HCT116 (cell line): ENCODE measurements at regions not wholly inside any gene's neighbourhood (a gene's known extent, or its start where the extent isn't known, plus 50 kb on each side); places are given as distances from the start of the nearest gene placed in this dataset.

ENCODE experiments used
- ATAC-seq: fragments of 200-7000 bp; cut with Tn5 transposase; 2 replicates; pipeline ENCODE4 v1.9.1; 2020; ENCODE audit warnings: mild to moderate bottlenecking, moderate library complexity
- BruUV-seq: library from RNA; stranded (reverse); fragments of 400-500 nt; replicated peaks from 2 replicates; lab custom pipeline; 2021; lab: Mats Ljungman, UMichigan
- CTCF ChIA-PET: fragments of 300-600 bp; sonication (Branson Sonifier 250); formaldehyde crosslinking; loops from one replicate; lab custom pipeline; 2021; ENCODE audit warnings: antibody characterized with exemption; lab: Charles Lee
- POLR2A ChIA-PET: fragments of 300-600, 350-600 bp; sonication (Branson Sonifier 250); formaldehyde crosslinking; loops from one replicate; lab custom pipeline; 2021; ENCODE audit warnings: antibody characterized with exemption; lab: Charles Lee
- RAD21 ChIA-PET, 2 experiments: fragments of 300-600 bp; sonication (Branson Sonifier 250); formaldehyde crosslinking; loops; one replicate each; lab custom pipeline; 2023; ENCODE audit warnings: low total read pairs in 2 of 2; ENCODE audit not compliant: uncharacterized antibody in 2 of 2, unreplicated experiment in 2 of 2, low non-redundant PET in 1 of 2; lab: Charles Lee
- DNase-seq: peaks from one replicate; pipeline ENCODE4 v3.0.0-alpha.2; 2010; ENCODE audit warnings: low read depth, low spot score
- H2AFZ ChIP-seq: fragments of 200-600 bp; shearing (Covaris generic), sonication (generic); 2 replicates; pipeline ENCODE4 v1.6.1; 2017; ENCODE audit warnings: low read depth, mixed run types, mixed read lengths, antibody characterized with exemption, low read length; ENCODE audit not compliant: poor library complexity, severe bottlenecking
- H3K27ac ChIP-seq: 2 replicates; pipeline ENCODE4 v1.5.1; 2012; ENCODE audit warnings: low read depth, low read length
- H3K27me3 ChIP-seq: fragments of 200-600 bp; sonication (generic); 2 replicates; pipeline ENCODE4 v1.6.1; 2016; ENCODE audit warnings: mixed run types, low read length, mixed read lengths; ENCODE audit not compliant: insufficient read depth
- H3K36me3 ChIP-seq, 2 experiments: fragments of 200-500 bp in 1 of 2; fragments of 200-600 bp in 1 of 2; sonication (Bioruptor generic) in 1 of 2; sonication (generic) in 1 of 2; 2 replicates each; pipeline versions ENCODE4 v1.5.1 to v1.6.1; 2014 to 2016; ENCODE audit warnings: low read length in 2 of 2, inconsistent platforms in 1 of 2, mixed read lengths in 1 of 2, mixed run types in 1 of 2; ENCODE audit not compliant: insufficient read depth in 2 of 2, control insufficient read depth in 1 of 2
- H3K4me1 ChIP-seq, 2 experiments: fragments of 200-600 bp in 1 of 2; sonication (generic) in 1 of 2; 2 replicates each; pipeline versions ENCODE4 v1.5.1 to v1.6.1; 2012 to 2017; ENCODE audit warnings: low read length in 2 of 2, inconsistent platforms in 1 of 2, mild to moderate bottlenecking in 1 of 2, mixed read lengths in 1 of 2, mixed run types in 1 of 2, moderate library complexity in 1 of 2; ENCODE audit not compliant: insufficient read depth in 2 of 2, control insufficient read depth in 1 of 2
- H3K4me2 ChIP-seq: fragments of 200-600 bp; sonication (generic); 2 replicates; pipeline ENCODE4 v1.6.1; 2017; ENCODE audit warnings: mixed run types, low read length, mixed read lengths
- H3K4me3 ChIP-seq, 2 experiments: fragments of 200-600 bp in 1 of 2; sonication (generic) in 1 of 2; replicated peaks in 1 of 2; 2 replicates each; pipeline ENCODE4 v1.5.1; 2011 to 2016; ENCODE audit warnings: low read length in 2 of 2, control low read depth in 1 of 2, low read depth in 1 of 2, mild to moderate bottlenecking in 1 of 2, mixed read lengths in 1 of 2, mixed run types in 1 of 2
- H3K79me2 ChIP-seq: fragments of 200-600 bp; sonication (generic); 2 replicates; pipeline ENCODE4 v1.6.1; 2017; ENCODE audit warnings: mild to moderate bottlenecking, mixed run types, low read length, moderate library complexity, mixed read lengths; ENCODE audit not compliant: insufficient read depth
- H3K9ac ChIP-seq: fragments of 200-600 bp; sonication (generic); 2 replicates; pipeline ENCODE4 v1.6.1; 2016; ENCODE audit warnings: low read length, mixed read lengths
- H3K9me2 ChIP-seq: fragments of 200-600 bp; sonication (generic), shearing (Covaris generic); 2 replicates; pipeline ENCODE4 v1.6.1; 2017; ENCODE audit warnings: mixed run types, mild to moderate bottlenecking, moderate library complexity; ENCODE audit not compliant: insufficient read depth
- H3K9me3 ChIP-seq, 2 experiments: fragments of 200-500 bp in 1 of 2; fragments of 200-600 bp in 1 of 2; sonication (Bioruptor generic) in 1 of 2; sonication (generic) in 1 of 2; 2 replicates each; pipeline ENCODE4 v1.6.1; 2014 to 2017; ENCODE audit warnings: low read length in 2 of 2, mixed read lengths in 2 of 2, inconsistent platforms in 1 of 2, low read depth in 1 of 2, mild to moderate bottlenecking in 1 of 2, mixed run types in 1 of 2, moderate library complexity in 1 of 2; ENCODE audit not compliant: control insufficient read depth in 1 of 2, insufficient read depth in 1 of 2
- H4K20me1 ChIP-seq: fragments of 200-600 bp; sonication (generic), shearing (Covaris generic); 2 replicates; pipeline ENCODE4 v1.6.1; 2017; ENCODE audit warnings: mixed run types, mild to moderate bottlenecking, moderate library complexity; ENCODE audit not compliant: insufficient read depth
- ATF3 ChIP-seq: IDR thresholded peaks from 2 replicates; pipeline ENCODE4 v1.6.1; 2012
- CBX3 ChIP-seq: IDR thresholded peaks from 2 replicates; pipeline ENCODE4 v1.6.1; 2012; ENCODE audit warnings: low read depth
- CTCF ChIP-seq, 3 experiments: fragments of 200-600 bp in 1 of 3; sonication (generic) in 1 of 3; IDR thresholded peaks in 2 of 3; conservative IDR thresholded peaks in 1 of 3; 2 replicates each; pipeline ENCODE4 v1.5.1; 2012 to 2017; ENCODE audit warnings: low read depth in 2 of 3, low read length in 2 of 3, antibody characterized with exemption in 1 of 3, borderline replicate concordance in 1 of 3, control low read depth in 1 of 3, mild to moderate bottlenecking in 1 of 3, mixed read lengths in 1 of 3, mixed run types in 1 of 3, moderate library complexity in 1 of 3; ENCODE audit not compliant: insufficient read depth in 1 of 3
- EGR1 ChIP-seq: IDR thresholded peaks from 2 replicates; pipeline ENCODE4 v1.6.1; 2012; ENCODE audit warnings: low read depth
- EZH2 ChIP-seq: fragments of 200-600 bp; sonication (generic); IDR thresholded peaks from 2 replicates; pipeline ENCODE4 v1.6.1; 2017; ENCODE audit warnings: antibody characterized with exemption, mixed run types
- EZH2phosphoT487 ChIP-seq: fragments of 200-600 bp; IDR thresholded peaks from 2 replicates; pipeline ENCODE4 v1.6.1; 2018; ENCODE audit warnings: antibody characterized with exemption, borderline replicate concordance
- FOSL1 ChIP-seq: IDR thresholded peaks from 2 replicates; pipeline ENCODE4 v1.6.1; 2012; ENCODE audit warnings: low read depth
- MAX ChIP-seq: IDR thresholded peaks from 2 replicates; pipeline ENCODE4 v1.6.1; 2012
- POLR2A ChIP-seq: IDR thresholded peaks from 2 replicates; pipeline ENCODE4 v1.7.0; 2011; ENCODE audit warnings: borderline replicate concordance; ENCODE audit not compliant: insufficient read depth, insufficient read length; ENCODE audit errors: extremely low read depth
- POLR2AphosphoS5 ChIP-seq: IDR thresholded peaks from 2 replicates; pipeline ENCODE4 v1.6.1; 2011; ENCODE audit warnings: mild to moderate bottlenecking, low read depth, low read length, moderate library complexity
- RAD21 ChIP-seq: IDR thresholded peaks from 2 replicates; pipeline ENCODE4 v1.6.1; 2012; ENCODE audit warnings: low read depth, mild to moderate bottlenecking
- SP1 ChIP-seq: IDR thresholded peaks from 2 replicates; pipeline ENCODE4 v1.6.1; 2012; ENCODE audit warnings: low read depth
- TCF7L2 ChIP-seq: IDR thresholded peaks from 2 replicates; pipeline ENCODE4 v1.7.0; 2011; ENCODE audit warnings: borderline replicate concordance, inconsistent platforms; ENCODE audit not compliant: insufficient read depth, insufficient read length; ENCODE audit errors: extremely low read depth
- YY1 ChIP-seq: IDR thresholded peaks from 2 replicates; pipeline ENCODE4 v1.6.1; 2011; ENCODE audit warnings: low read length, low read depth, moderate library complexity, mild to moderate bottlenecking; ENCODE audit not compliant: insufficient replicate concordance; ENCODE audit errors: extremely low read depth
- intact Hi-C: fragments of 100-400 bp; cut with micrococcal nuclease; formaldehyde crosslinking; loops from 2 replicates; pipeline ENCODE4 v1.10.0; 2022

GRCh38 chr2:217724471-217724870 is 278.3 kb downstream of the TNS1 start (continued):
- TF ChIP-seq CTCF (IDR thresholded peaks at IDR 0.05 in 2 of 3, conservative IDR thresholded peaks at IDR 0.05 in 1 of 3; ENCODE audit: borderline replicate concordance in 1 of 3, insufficient read depth in 1 of 3, low read depth in 2 of 3, low read length in 2 of 3): no peak
- TF ChIP-seq EGR1: no peak
- no peak for TF ChIP-seq MAX
- no peak for TF ChIP-seq ATF3
- TF ChIP-seq EZH2: no peak
- TF ChIP-seq POLR2AphosphoS5: no peak
- TF ChIP-seq, all 23 proteins: peak for 0

GRCh38 chr2:217723981-217724380 is 278.8 kb downstream of the TNS1 start:
- DNase-seq (no peak), ATAC-seq (no peak)
- Histone ChIP-seq H3K4me2 (no peak overlapping the region), H3K9me2 (no peaks in the 10 kb centered on the region; the same call in 1 of the 2 replicates), H3K27me3 (no peaks in the 10 kb centered on the region; the same call in 1 of the 2 replicates), H3K4me1 (no peaks in the 10 kb centered on the region), H4K20me1 (no peaks in the 10 kb centered on the region), H3K4me3 (no peak overlapping the region), H3K36me3 (no peaks in the 10 kb centered on the region), H3K27ac (no peak overlapping the region), H2AFZ (no peak overlapping the region), H3K9me3 (no peaks in the 10 kb centered on the region), H3K9ac (no peak overlapping the region), H3K79me2 (no peaks in the 10 kb centered on the region)
- CTCF ChIA-PET: interaction anchor here (1.3 to 2.5 kb wide), 2 partner anchors 11 to 74 kb away, joined by 5 read pairs; no protein-coding TSS in a partner anchor
- intact Hi-C loops: no loop called here
- POLR2A ChIA-PET: no interaction called here
- BruUV-seq: no TSS peak
- RAD21 ChIA-PET: no interaction called here
- TF ChIP-seq EGR1 (no peak), CBX3 (no peak), RAD21 (no peak), TCF7L2 (no peak), FOSL1 (no peak), YY1 (no peak), POLR2AphosphoS5 (no peak), EZH2phosphoT487 (no peak), ATF3 (no peak), SP1 (no peak), POLR2A (no peak)
